SK-N-SH treated with all-trans-retinoic acid at 6 μM for 48 hours (cell line): ENCODE measurements at regions not wholly inside any gene's neighbourhood (a gene's known extent, or its start where the extent isn't known, plus 50 kb on each side); places are given as distances from the start of the nearest gene placed in this dataset.

Source experiments
- CSDC2 ChIP-seq: fragments of 250-450 bp; sonication (Bioruptor Pico); IDR thresholded peaks from 2 replicates; pipeline ENCODE4 v1.5.0; 2020; ENCODE audit warnings: mild to moderate bottlenecking, moderate library complexity
- GLIS3 ChIP-seq: fragments of 250-450 bp; sonication (Bioruptor Pico); IDR thresholded peaks from 2 replicates; pipeline ENCODE4 v1.5.0; 2020; ENCODE audit warnings: mild to moderate bottlenecking, moderate library complexity
- OSR1 ChIP-seq: fragments of 250-450 bp; sonication (Bioruptor Pico); IDR thresholded peaks from 2 replicates; pipeline ENCODE4 v1.8.0; 2022; ENCODE audit warnings: moderate library complexity, mild to moderate bottlenecking, inconsistent platforms
- PATZ1 ChIP-seq: fragments of 250-450 bp; sonication (Bioruptor Pico); IDR thresholded peaks from 2 replicates; pipeline ENCODE4 v1.8.0; 2020; ENCODE audit warnings: mild to moderate bottlenecking, moderate library complexity, borderline replicate concordance
- TOX ChIP-seq: fragments of 250-450 bp; sonication (Bioruptor Pico); IDR thresholded peaks from 2 replicates; pipeline ENCODE4 v1.8.0; 2021; ENCODE audit warnings: mild to moderate bottlenecking, moderate library complexity, borderline replicate concordance
- ZFP30 ChIP-seq: fragments of 450-650 bp; formaldehyde crosslinking; IDR thresholded peaks from 2 replicates; pipeline ENCODE4 v1.5.0; 2022; ENCODE audit warnings: mild to moderate bottlenecking, moderate library complexity
- TF ChIP-seq, protein P1 (sequence below): fragments of 250-450 bp; sonication (Bioruptor Pico); IDR thresholded peaks from 2 replicates; pipeline ENCODE4 v1.5.1; 2020; ENCODE audit warnings: low read depth, mild to moderate bottlenecking, moderate library complexity

DNA sequence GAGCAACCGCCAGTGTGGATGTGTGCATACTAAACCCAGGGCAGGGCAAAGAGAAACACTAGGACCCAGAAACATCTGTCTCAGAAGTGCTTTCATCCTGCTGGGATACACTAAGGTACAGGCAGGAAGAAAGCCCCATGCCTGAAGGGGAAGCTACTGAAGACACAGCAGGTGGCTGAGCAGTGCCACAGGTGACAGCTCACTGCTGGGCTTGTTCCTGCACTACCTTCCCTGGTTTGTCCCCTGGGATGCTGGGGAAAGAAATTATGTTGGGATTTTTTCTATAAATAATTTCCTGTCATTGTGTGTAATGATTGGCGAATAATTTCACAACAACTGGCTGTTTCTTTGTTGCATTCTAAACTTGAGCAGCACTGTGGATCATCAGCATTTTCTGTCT is 245.3 kb upstream of the RAB4A start:
- TF ChIP-seq GLIS3 (CRISPR knock-in tag) (no peak), TOX (CRISPR knock-in tag) (no peak), PATZ1 (no peak), OSR1 (no peak), ZFP30 (CRISPR knock-in tag) (no peak), CSDC2 (no peak)
- TF ChIP-seq, protein P1, sequence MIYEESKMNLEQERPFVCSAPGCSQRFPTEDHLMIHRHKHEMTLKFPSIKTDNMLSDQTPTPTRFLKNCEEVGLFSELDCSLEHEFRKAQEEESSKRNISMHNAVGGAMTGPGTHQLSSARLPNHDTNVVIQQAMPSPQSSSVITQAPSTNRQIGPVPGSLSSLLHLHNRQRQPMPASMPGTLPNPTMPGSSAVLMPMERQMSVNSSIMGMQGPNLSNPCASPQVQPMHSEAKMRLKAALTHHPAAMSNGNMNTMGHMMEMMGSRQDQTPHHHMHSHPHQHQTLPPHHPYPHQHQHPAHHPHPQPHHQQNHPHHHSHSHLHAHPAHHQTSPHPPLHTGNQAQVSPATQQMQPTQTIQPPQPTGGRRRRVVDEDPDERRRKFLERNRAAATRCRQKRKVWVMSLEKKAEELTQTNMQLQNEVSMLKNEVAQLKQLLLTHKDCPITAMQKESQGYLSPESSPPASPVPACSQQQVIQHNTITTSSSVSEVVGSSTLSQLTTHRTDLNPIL (CRISPR knock-in tag) = no peak
